Peyer's patch (tissue), 4 donors: ENCODE measurements at regions not wholly inside any gene's neighbourhood (a gene's known extent, or its start where the extent isn't known, plus 50 kb on each side); places are given as distances from the start of the nearest gene placed in this dataset.

ENCODE experiments used
- DNase-seq, 3 donors: peaks; one replicate each; pipeline ENCODE4 v3.0.0-alpha.2; 2017 to 2019
- H3K27ac ChIP-seq, 4 donors: fragments of 200-600 bp; sonication (generic); one replicate each; pipeline ENCODE4 v1.5.1; 2016 to 2019
- H3K27me3 ChIP-seq, 2 donors: fragments of 200-600 bp; sonication (generic); one replicate each; pipeline ENCODE4 v1.5.1; 2019
- H3K36me3 ChIP-seq, 3 donors: fragments of 200-600 bp; sonication (generic); one replicate each; pipeline ENCODE4 v1.5.1; 2016 to 2019
- H3K4me1 ChIP-seq, 4 donors: fragments of 200-600 bp; sonication (generic); one replicate each; pipeline ENCODE4 v1.5.1; 2016 to 2019
- H3K4me3 ChIP-seq, 4 donors: fragments of 200-600 bp; sonication (generic); 1 replicate in 3 of 4; 2 replicates in 1 of 4; pipeline ENCODE4 v1.5.1; 2016 to 2019; ENCODE audit warnings: mild to moderate bottlenecking in 1 of 4
- H3K9me3 ChIP-seq, 4 donors: fragments of 200-600 bp; sonication (generic); one replicate each; pipeline ENCODE4 v1.5.1; 2016 to 2019; ENCODE audit warnings: mild to moderate bottlenecking in 1 of 4
- CTCF ChIP-seq, 6 experiments: fragments of 450-650 bp in 4 of 6; fragments of 200-600 bp in 2 of 6; sonication (generic) in 1 of 6; IDR thresholded peaks; one replicate each; pipeline ENCODE4 v1.5.1; 2017 to 2019; ENCODE audit warnings: antibody characterized with exemption in 6 of 6, mild to moderate bottlenecking in 3 of 6, moderate library complexity in 1 of 6
- POLR2A ChIP-seq, 2 donors: fragments of 450-650 bp; IDR thresholded peaks; one replicate each; pipeline ENCODE4 v1.5.1; 2017; ENCODE audit warnings: antibody characterized with exemption in 2 of 2, mild to moderate bottlenecking in 2 of 2, moderate library complexity in 2 of 2

- no peak for DNase-seq
These were observed 336.7 kb upstream of the PROX1 start for GRCh38 chr1:213651077-213651476.

GRCh38 chr1:213652109-213652508 is 335.7 kb upstream of the PROX1 start:
- Histone ChIP-seq H3K36me3 (no peaks in the 10 kb centered on the region), H3K27me3 (no peaks in the 10 kb centered on the region), H3K4me1 (peaks cover 0 to 9% (median 0%) of the 10 kb centered on the region in 4 donors), H3K27ac (no peak overlapping the region), H3K4me3 (no peak overlapping the region), H3K9me3 (no peaks in the 10 kb centered on the region)
- TF ChIP-seq CTCF (IDR thresholded peaks at IDR 0.05) (no peak), POLR2A (IDR thresholded peaks at IDR 0.05) (no peak)
- no peak for DNase-seq

More at GRCh38 chr1:213651077-213651476, 336.7 kb upstream of the PROX1 start:
- no peaks in the 10 kb centered on the region for H3K9me3 ChIP-seq
- no peak overlapping the region for H3K4me3 ChIP-seq
- peaks cover 0 to 4% (median 0%) of the 10 kb centered on the region in 4 donors for H3K4me1 ChIP-seq
- H3K27me3 ChIP-seq, result no peaks in the 10 kb centered on the region
- no peak for TF ChIP-seq CTCF (IDR thresholded peaks at IDR 0.05)
- no peak for TF ChIP-seq POLR2A (IDR thresholded peaks at IDR 0.05)
- H3K36me3 ChIP-seq, result no peaks in the 10 kb centered on the region
- no peak overlapping the region for H3K27ac ChIP-seq

GRCh38 chr1:213656039-213656438 is 331.7 kb upstream of the PROX1 start:
- Histone ChIP-seq H3K4me3 (no peak overlapping the region), H3K4me1 (peaks cover 0 to 16% (median 0%) of the 10 kb centered on the region in 4 donors), H3K9me3 (no peaks in the 10 kb centered on the region), H3K36me3 (no peaks in the 10 kb centered on the region), H3K27ac (peak overlapping the region in 2 of 4 donors; percentile 4 to 15), H3K27me3 (no peaks in the 10 kb centered on the region)
- DNase-seq, result no peak
- TF ChIP-seq POLR2A (IDR thresholded peaks at IDR 0.05), result no peak
- no peak for TF ChIP-seq CTCF (IDR thresholded peaks at IDR 0.05)

GRCh38 chr1:213656503-213656902 is 331.3 kb upstream of the PROX1 start:
- DNase-seq, result no peak
- Histone ChIP-seq H3K36me3 (no peaks in the 10 kb centered on the region), H3K9me3 (no peaks in the 10 kb centered on the region), H3K27me3 (no peaks in the 10 kb centered on the region), H3K4me3 (no peak overlapping the region), H3K27ac (peak overlapping the region in 2 of 4 donors; percentile 4 to 15), H3K4me1 (peaks cover 0 to 16% (median 0%) of the 10 kb centered on the region in 4 donors)
- TF ChIP-seq POLR2A (IDR thresholded peaks at IDR 0.05) (no peak), CTCF (IDR thresholded peaks at IDR 0.05) (no peak)

GRCh38 chr1:213657013-213657412 is 330.8 kb upstream of the PROX1 start:
- Histone ChIP-seq H3K27me3 (no peaks in the 10 kb centered on the region), H3K4me3 (no peak overlapping the region), H3K9me3 (no peaks in the 10 kb centered on the region), H3K4me1 (peaks cover 0 to 16% (median 0%) of the 10 kb centered on the region in 4 donors), H3K36me3 (no peaks in the 10 kb centered on the region), H3K27ac (peak overlapping the region in 2 of 4 donors; percentile 4 to 15)
- no peak for DNase-seq
- TF ChIP-seq CTCF (IDR thresholded peaks at IDR 0.05) (no peak), POLR2A (IDR thresholded peaks at IDR 0.05) (no peak)

GRCh38 chr1:213657879-213658278 is 329.9 kb upstream of the PROX1 start:
- DNase-seq, result no peak
- TF ChIP-seq CTCF (IDR thresholded peaks at IDR 0.05) (no peak), POLR2A (IDR thresholded peaks at IDR 0.05) (no peak)
- no peak overlapping the region for H3K4me3 ChIP-seq
- H3K27me3 ChIP-seq, result no peaks in the 10 kb centered on the region
- H3K4me1 ChIP-seq, result peaks cover 0 to 16% (median 0%) of the 10 kb centered on the region in 4 donors
- H3K9me3 ChIP-seq, result no peaks in the 10 kb centered on the region
- H3K27ac ChIP-seq, result peak overlapping the region in 2 of 4 donors; percentile 2 to 43
- no peaks in the 10 kb centered on the region for H3K36me3 ChIP-seq
